K562 (cell line): ENCODE measurements at regions not wholly inside any gene's neighbourhood (a gene's known extent, or its start where the extent isn't known, plus 50 kb on each side); places are given as distances from the start of the nearest gene placed in this dataset.

Source experiments
- ATAC-seq: fragments of 200-7000 bp; cut with Tn5 transposase; 3 replicates; pipeline ENCODE4 v1.9.1; 2020; ENCODE audit warnings: moderate library complexity
- BruUV-seq: library from RNA; stranded (reverse); fragments of 400-500 nt; replicated peaks from 2 replicates; lab custom pipeline; 2021; lab: Mats Ljungman, UMichigan
- CTCF ChIA-PET: fragments of 300-600 bp; formaldehyde crosslinking; extraction: SDS; loops from one replicate; lab custom pipeline; 2021; ENCODE audit warnings: low intra/inter-chr PET ratio; lab: Yijun Ruan, JAX
- POLR2A ChIA-PET: fragments of 300-600, 350-650 bp; sonication (Branson Sonifier 250); formaldehyde crosslinking; extraction: SDS; loops from one replicate; lab custom pipeline; 2021; ENCODE audit warnings: antibody characterized with exemption, inconsistent platforms; lab: Yijun Ruan, JAX
- DNase-seq, 4 experiments: peaks; one replicate each; pipeline versions ENCODE4 v3.0.0 to v3.0.0-alpha.2; 2011 to 2018; ENCODE audit warnings: low spot score in 3 of 4, mixed read lengths in 3 of 4; ENCODE audit errors: extremely low read depth in 1 of 4
- FAIRE-seq: peaks from 2 replicates; lab custom pipeline; 2011; peaks lifted over from hg19 to GRCh38; lab: Jason Lieb, UNC
- H2AFZ ChIP-seq: 2 replicates; pipeline ENCODE4 v1.6.0; 2011; ENCODE audit warnings: low read depth, low read length, control low read depth, inconsistent platforms
- H3K27ac ChIP-seq: fragments of 200-600 bp; 3 replicates; pipeline ENCODE4 v1.8.0; 2011; ENCODE audit warnings: low read depth, mild to moderate bottlenecking, control low read depth, inconsistent platforms, low read length, moderate library complexity, mixed read lengths; ENCODE audit errors: extremely low read depth
- H3K27me3 ChIP-seq, 2 experiments: fragments of 300-600 bp in 1 of 2; 2 replicates in 1 of 2; 3 replicates in 1 of 2; pipeline versions ENCODE4 v1.6.0 to v1.8.0; 2011; ENCODE audit warnings: inconsistent platforms in 2 of 2, low read length in 2 of 2, mild to moderate bottlenecking in 1 of 2, mixed read lengths in 1 of 2, moderate library complexity in 1 of 2; ENCODE audit not compliant: control insufficient read depth in 2 of 2, insufficient read depth in 2 of 2
- H3K36me3 ChIP-seq: fragments of 300-600 bp; 3 replicates; pipeline ENCODE4 v1.8.0; 2011; ENCODE audit warnings: mild to moderate bottlenecking, low read length, inconsistent platforms; ENCODE audit not compliant: control insufficient read depth, insufficient read depth
- H3K4me1 ChIP-seq, 2 experiments: fragments of 200-600 bp in 1 of 2; replicated peaks in 1 of 2; 2 replicates in 1 of 2; 3 replicates in 1 of 2; pipeline versions ENCODE4 v1.5.1 to v1.8.0; 2011; ENCODE audit warnings: inconsistent platforms in 2 of 2, low read length in 2 of 2, mild to moderate bottlenecking in 1 of 2, mixed read lengths in 1 of 2, moderate library complexity in 1 of 2; ENCODE audit not compliant: control insufficient read depth in 2 of 2, insufficient read depth in 2 of 2
- H3K4me2 ChIP-seq: 2 replicates; pipeline ENCODE4 v1.6.1; 2011; ENCODE audit warnings: low read length, control low read depth, inconsistent platforms, mixed read lengths; ENCODE audit not compliant: insufficient read depth
- H3K4me3 ChIP-seq: fragments of 200-600 bp; sonication (generic), shearing (Covaris generic); 2 replicates; pipeline ENCODE4 v1.5.1; 2016; ENCODE audit warnings: control low read depth, inconsistent platforms
- H3K79me2 ChIP-seq: fragments of 200-600 bp; 3 replicates; pipeline ENCODE4 v1.8.0; 2011; ENCODE audit warnings: low read length, inconsistent platforms; ENCODE audit not compliant: control insufficient read depth, insufficient read depth
- H3K9ac ChIP-seq, 2 experiments: 2 replicates each; pipeline versions ENCODE4 v1.6.0 to v1.6.1; 2011; ENCODE audit warnings: low read depth in 2 of 2, low read length in 2 of 2, control low read depth in 1 of 2, inconsistent platforms in 1 of 2, mild to moderate bottlenecking in 1 of 2, mixed read lengths in 1 of 2; ENCODE audit not compliant: insufficient read depth in 1 of 2
- H3K9me1 ChIP-seq: one replicate; pipeline ENCODE4 v1.6.0; 2011; ENCODE audit warnings: inconsistent platforms, mild to moderate bottlenecking, low read length, moderate library complexity; ENCODE audit not compliant: control insufficient read depth, insufficient read depth
- H3K9me3 ChIP-seq: replicated peaks from 2 replicates; pipeline ENCODE4 v1.5.1; 2011; ENCODE audit warnings: low read depth, low read length, inconsistent platforms; ENCODE audit not compliant: control insufficient read depth, insufficient read depth
- H4K20me1 ChIP-seq: replicated peaks from 2 replicates; pipeline ENCODE4 v1.6.1; 2011; ENCODE audit warnings: low read length, inconsistent platforms, mixed read lengths; ENCODE audit not compliant: control insufficient read depth, insufficient read depth
- ATF7 ChIP-seq: fragments of 450-650 bp; IDR thresholded peaks from 2 replicates; pipeline ENCODE4 v1.7.1; 2014; ENCODE audit warnings: mild to moderate bottlenecking, moderate library complexity
- C11orf30 ChIP-seq: fragments of 450-650 bp; IDR thresholded peaks from 2 replicates; pipeline ENCODE4 v1.6.1; 2016; ENCODE audit warnings: low read depth, mild to moderate bottlenecking
- CEBPG ChIP-seq, 3 experiments: fragments of 200-800 bp in 1 of 3; sonication (Bioruptor generic) in 1 of 3; sonication (generic) in 1 of 3; formaldehyde crosslinking in 1 of 3; IDR thresholded peaks in 2 of 3; conservative IDR thresholded peaks in 1 of 3; 2 replicates each; pipeline versions ENCODE4 v1.6.1 to v1.8.0; 2016 to 2022; ENCODE audit warnings: missing compliant biosample characterization in 2 of 3, missing genetic modification characterization in 2 of 3, mild to moderate bottlenecking in 1 of 3, missing genetic modification reagents in 1 of 3
- DLX4 ChIP-seq: fragments of 250-450 bp; sonication (Bioruptor Pico); IDR thresholded peaks from 2 replicates; pipeline ENCODE4 v1.6.1; 2021; ENCODE audit warnings: mild to moderate bottlenecking
- FOXA3 ChIP-seq, 2 experiments: fragments of 450-650 bp in 1 of 2; sonication (generic) in 1 of 2; formaldehyde crosslinking; IDR thresholded peaks in 1 of 2; conservative IDR thresholded peaks in 1 of 2; 2 replicates each; pipeline versions ENCODE4 v1.4.0 to v1.8.0; 2020 to 2022; ENCODE audit warnings: mild to moderate bottlenecking in 2 of 2, missing genetic modification reagents in 1 of 2
- HMG20B ChIP-seq: fragments of 250-450 bp; sonication (Bioruptor Pico); IDR thresholded peaks from 2 replicates; pipeline ENCODE4 v1.5.0; 2021; ENCODE audit warnings: mild to moderate bottlenecking
- NFIX ChIP-seq: fragments of 250-450 bp; sonication (Bioruptor Pico); IDR thresholded peaks from 2 replicates; pipeline ENCODE4 v1.4.0; 2020; ENCODE audit warnings: low read depth, mild to moderate bottlenecking, moderate library complexity
- NR3C1 ChIP-seq: sonication (generic); formaldehyde crosslinking; IDR thresholded peaks from 2 replicates; pipeline ENCODE4 v1.8.1; 2022; ENCODE audit warnings: missing genetic modification reagents
- POLR2G ChIP-seq: fragments of 200-400 bp; formaldehyde crosslinking; IDR thresholded peaks from 2 replicates; pipeline ENCODE4 v1.6.1; 2017; ENCODE audit warnings: low read depth, mild to moderate bottlenecking, antibody characterized with exemption, low read length, moderate library complexity
- XRCC4 ChIP-seq: IDR thresholded peaks from one replicate; pipeline ENCODE4 v1.6.1; 2011; ENCODE audit not compliant: insufficient read depth, insufficient read length; ENCODE audit errors: extremely low read depth
- ZNF583 ChIP-seq: fragments of 250-450 bp; sonication (Bioruptor Pico); IDR thresholded peaks from 2 replicates; pipeline ENCODE4 v1.4.0; 2020
- ZNF695 ChIP-seq: fragments of 450-650 bp; formaldehyde crosslinking; IDR thresholded peaks from 2 replicates; pipeline ENCODE4 v1.4.0; 2020; ENCODE audit warnings: mild to moderate bottlenecking, moderate library complexity
- WGBS: fragments of 100-300 bp; shearing (Covaris generic); methylation state at CpG from one replicate; pipeline ENCODE4 v1.1.6; 2016; ENCODE audit warnings: low coverage, mixed read lengths; ENCODE audit not compliant: insufficient coverage; ENCODE audit errors: missing lambda C conversion rate; 5-methylcytosine and 5-hydroxymethylcytosine counted together
- in situ Hi-C: fragments of 300-500 bp; cut with MboI; formaldehyde crosslinking; loops from 4 replicates; pipeline ENCODE4 v1.15.0; 2018; ENCODE audit warnings: inconsistent platforms, mixed read lengths
- intact Hi-C: fragments of 100-400 bp; cut with micrococcal nuclease; formaldehyde crosslinking; loops from 2 replicates; pipeline ENCODE4 v1.14.2; 2022
- TF ChIP-seq, protein P1 (sequence below): fragments of 450-650 bp; IDR thresholded peaks from 2 replicates; pipeline ENCODE4 v1.6.1; 2014; ENCODE audit warnings: low read depth, mild to moderate bottlenecking, moderate library complexity, borderline replicate concordance

- Histone ChIP-seq H2AFZ (no peak overlapping the region), H3K9me3 (no peaks in the 10 kb centered on the region), H3K4me1 (no peaks in the 10 kb centered on the region), H3K36me3 (no peaks in the 10 kb centered on the region), H3K4me2 (no peak overlapping the region), H3K27me3 (no peaks in the 10 kb centered on the region), H3K9me1 (no peaks in the 10 kb centered on the region), H3K27ac (no peak overlapping the region), H3K79me2 (no peaks in the 10 kb centered on the region), H3K4me3 (no peak overlapping the region), H4K20me1 (no peaks in the 10 kb centered on the region), H3K9ac (no peak overlapping the region)
- POLR2A ChIA-PET = no interaction called here
- CTCF ChIA-PET = no interaction called here
- TF ChIP-seq ZNF583 (CRISPR knock-in tag) (no peak), ATF7 (no peak), CEBPG (CRISPR knock-in tag; IDR thresholded peaks at IDR 0.05) (no peak), CEBPG (tag; conservative IDR thresholded peaks at IDR 0.05 in 1 of 2, IDR thresholded peaks at IDR 0.05 in 1 of 2) (no peak), NR3C1 (no peak), POLR2G (no peak), XRCC4 (no peak), DLX4 (CRISPR knock-in tag) (no peak), NFIX (CRISPR knock-in tag) (no peak), ZNF695 (no peak), FOXA3 (CRISPR knock-in tag; conservative IDR thresholded peaks at IDR 0.05 in 1 of 2, IDR thresholded peaks at IDR 0.05 in 1 of 2) (no peak), HMG20B (CRISPR knock-in tag) (no peak), C11orf30 (no peak)
- TF ChIP-seq, protein P1, sequence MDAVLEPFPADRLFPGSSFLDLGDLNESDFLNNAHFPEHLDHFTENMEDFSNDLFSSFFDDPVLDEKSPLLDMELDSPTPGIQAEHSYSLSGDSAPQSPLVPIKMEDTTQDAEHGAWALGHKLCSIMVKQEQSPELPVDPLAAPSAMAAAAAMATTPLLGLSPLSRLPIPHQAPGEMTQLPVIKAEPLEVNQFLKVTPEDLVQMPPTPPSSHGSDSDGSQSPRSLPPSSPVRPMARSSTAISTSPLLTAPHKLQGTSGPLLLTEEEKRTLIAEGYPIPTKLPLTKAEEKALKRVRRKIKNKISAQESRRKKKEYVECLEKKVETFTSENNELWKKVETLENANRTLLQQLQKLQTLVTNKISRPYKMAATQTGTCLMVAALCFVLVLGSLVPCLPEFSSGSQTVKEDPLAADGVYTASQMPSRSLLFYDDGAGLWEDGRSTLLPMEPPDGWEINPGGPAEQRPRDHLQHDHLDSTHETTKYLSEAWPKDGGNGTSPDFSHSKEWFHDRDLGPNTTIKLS = no peak
- ATAC-seq (no peak), DNase-seq (no peak), FAIRE-seq (no peak)
- WGBS = 3% methylated on average over 5 of the region's 5 CpGs
- intact Hi-C loops (no loop called here), in situ Hi-C loops (no loop called here)
- no TSS peak for BruUV-seq
These were observed 86.8 kb upstream of the CACNA2D1 start for GRCh38 chr7:82530361-82530760.
